Gastrocnemius medialis (tissue), 4 donors: ENCODE measurements at regions not wholly inside any gene's neighbourhood (a gene's known extent, or its start where the extent isn't known, plus 50 kb on each side); places are given as distances from the start of the nearest gene placed in this dataset.

Source experiments
- CTCF ChIP-seq, 5 experiments: fragments of 450-650 bp in 3 of 5; fragments of 200-600 bp in 2 of 5; sonication (generic) in 2 of 5; IDR thresholded peaks in 4 of 5; conservative IDR thresholded peaks in 1 of 5; 1 replicate in 4 of 5; 2 replicates in 1 of 5; pipeline ENCODE4 v1.5.1; 2016 to 2019; ENCODE audit warnings: antibody characterized with exemption in 5 of 5, mild to moderate bottlenecking in 3 of 5, moderate library complexity in 3 of 5
- POLR2A ChIP-seq, 2 donors: fragments of 450-650 bp; IDR thresholded peaks; one replicate each; pipeline ENCODE4 v1.6.1; 2017; ENCODE audit warnings: antibody characterized with exemption in 2 of 2, mild to moderate bottlenecking in 2 of 2, moderate library complexity in 2 of 2

GRCh38 chr2:60302377-60303126, 250.9 kb downstream of the BCL11A start:
- TF ChIP-seq CTCF (IDR thresholded peaks at IDR 0.05 in 4 of 5, conservative IDR thresholded peaks at IDR 0.05 in 1 of 5) (no peak), POLR2A (IDR thresholded peaks at IDR 0.05) (no peak)
